ENCODE measurements at regions not wholly inside any gene's neighbourhood (a gene's known extent, or its start where the extent isn't known, plus 50 kb on each side); places are given as distances from the start of the nearest gene placed in this dataset.

DNA sequence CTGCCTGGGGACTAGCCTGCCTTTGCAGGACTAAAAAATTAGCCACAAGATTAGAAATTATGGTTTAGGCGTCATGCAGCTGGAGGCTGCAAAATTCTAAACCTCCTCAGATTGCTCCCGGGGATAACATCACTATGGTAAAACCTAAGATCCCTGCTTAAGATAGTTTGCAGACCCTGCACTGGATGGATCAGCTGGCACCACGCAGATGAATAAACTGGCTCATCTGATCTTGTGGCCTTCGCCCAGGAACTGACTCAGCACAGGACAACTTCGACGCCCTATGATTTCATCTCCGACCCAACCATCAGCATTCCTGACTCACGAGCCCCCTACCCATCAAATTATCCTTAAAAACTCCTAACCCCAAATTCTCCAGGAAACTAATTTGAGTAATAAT is 482.4 kb downstream of the SPRY1 start:
- DNase-seq (ENCODE audit: low read depth): no peak

DNA sequence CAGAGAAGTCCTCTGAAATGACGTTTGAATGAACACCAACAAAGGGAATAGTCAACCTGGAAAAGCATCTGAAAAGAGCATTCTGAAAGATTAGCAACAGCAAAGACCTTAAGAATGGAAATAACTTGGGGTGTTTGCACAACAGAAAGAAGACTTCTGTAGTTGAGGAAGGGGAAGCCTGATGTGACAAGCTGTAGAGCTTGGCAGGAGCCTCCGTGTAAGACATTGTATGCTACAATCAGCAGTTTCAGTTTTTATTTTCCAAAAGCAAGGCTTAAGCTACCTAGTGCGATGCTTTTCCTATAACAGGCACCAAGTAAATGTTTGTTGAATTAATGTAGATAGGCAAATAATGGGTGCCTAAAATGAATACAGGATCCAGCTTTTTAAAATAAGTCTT is 484.0 kb downstream of the SPRY1 start:
- no peak for DNase-seq (ENCODE audit: low read depth)

DNA sequence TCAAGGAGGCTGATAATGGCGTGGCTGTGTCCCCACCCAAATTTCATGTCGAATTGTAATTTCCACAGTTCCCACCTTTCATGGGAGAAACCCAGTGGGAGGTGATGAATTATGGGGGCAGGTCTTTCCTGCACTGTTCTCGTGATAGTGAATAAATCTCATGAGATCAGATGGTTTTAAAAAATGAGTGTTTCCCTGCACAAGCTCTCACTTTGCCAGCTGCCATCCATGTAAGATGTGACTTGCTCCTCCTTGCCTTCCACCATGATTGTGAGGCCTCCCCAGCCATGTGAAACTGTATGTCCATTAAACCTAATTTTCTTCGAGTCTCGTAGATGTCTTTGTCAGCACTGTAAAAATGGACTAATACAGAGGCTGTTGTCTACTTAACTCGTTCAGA is 488.3 kb downstream of the SPRY1 start:
- DNase-seq (ENCODE audit: low read depth): no peak

DNA sequence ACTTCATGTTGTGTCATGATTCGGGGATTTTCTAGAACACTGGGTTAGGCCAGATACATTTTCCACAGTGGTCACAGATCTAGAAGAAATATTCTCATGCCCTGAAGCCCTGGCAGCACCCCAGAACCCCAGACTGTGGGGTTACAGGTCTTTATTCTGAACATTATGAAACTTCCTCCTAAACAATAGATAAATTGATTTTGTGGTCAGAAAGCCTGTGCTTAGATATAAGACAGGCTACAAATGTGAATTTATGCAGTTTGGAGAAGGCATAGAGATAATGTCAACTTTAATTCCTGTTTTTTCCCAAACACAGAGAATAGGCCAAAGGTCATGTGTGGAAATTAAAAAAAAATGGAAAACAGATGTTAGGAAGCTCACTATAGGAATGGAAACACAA is 492.9 kb downstream of the SPRY1 start:
- DNase-seq (ENCODE audit: low read depth): no peak

DNA sequence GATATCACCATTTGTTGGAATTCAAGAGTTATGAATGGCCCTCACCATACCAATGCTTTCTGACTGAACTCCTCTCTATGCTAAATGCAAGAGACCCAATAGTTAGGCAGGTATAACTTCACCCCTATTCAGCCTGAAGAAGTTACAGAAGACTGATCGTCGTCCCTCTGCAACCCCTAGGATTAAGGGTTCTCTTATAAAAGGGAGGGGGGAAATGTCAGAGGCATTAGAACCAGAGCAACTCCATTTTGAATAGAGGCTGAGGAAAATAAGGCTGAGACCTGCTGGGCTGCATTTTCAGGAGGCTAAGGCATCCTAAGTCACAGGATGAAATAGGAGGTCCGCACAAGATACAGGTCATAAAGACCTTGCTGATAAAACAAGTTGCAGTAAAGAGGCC is 494.3 kb downstream of the SPRY1 start:
- DNase-seq (ENCODE audit: low read depth): no peak

DNA sequence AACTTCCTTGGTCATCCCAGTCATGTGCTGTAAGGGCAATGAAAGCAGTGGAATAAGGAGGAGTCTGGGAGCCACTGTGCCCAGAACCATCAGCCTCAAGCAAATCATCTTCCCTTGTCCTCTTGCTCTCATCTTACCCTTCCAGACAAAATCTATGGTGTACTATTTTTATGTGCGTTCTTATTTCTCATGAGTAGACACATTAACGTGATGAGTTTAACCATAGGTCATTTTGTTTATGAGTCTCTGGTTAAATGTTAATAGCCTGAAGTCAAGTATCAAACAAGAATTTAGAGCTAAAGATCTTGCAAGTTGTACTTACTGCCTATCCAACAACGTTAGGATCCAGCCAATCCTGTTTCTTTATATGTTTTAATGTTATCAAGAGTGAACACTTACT is 495.3 kb downstream of the SPRY1 start:
- no peak for DNase-seq (ENCODE audit: low read depth)

DNA sequence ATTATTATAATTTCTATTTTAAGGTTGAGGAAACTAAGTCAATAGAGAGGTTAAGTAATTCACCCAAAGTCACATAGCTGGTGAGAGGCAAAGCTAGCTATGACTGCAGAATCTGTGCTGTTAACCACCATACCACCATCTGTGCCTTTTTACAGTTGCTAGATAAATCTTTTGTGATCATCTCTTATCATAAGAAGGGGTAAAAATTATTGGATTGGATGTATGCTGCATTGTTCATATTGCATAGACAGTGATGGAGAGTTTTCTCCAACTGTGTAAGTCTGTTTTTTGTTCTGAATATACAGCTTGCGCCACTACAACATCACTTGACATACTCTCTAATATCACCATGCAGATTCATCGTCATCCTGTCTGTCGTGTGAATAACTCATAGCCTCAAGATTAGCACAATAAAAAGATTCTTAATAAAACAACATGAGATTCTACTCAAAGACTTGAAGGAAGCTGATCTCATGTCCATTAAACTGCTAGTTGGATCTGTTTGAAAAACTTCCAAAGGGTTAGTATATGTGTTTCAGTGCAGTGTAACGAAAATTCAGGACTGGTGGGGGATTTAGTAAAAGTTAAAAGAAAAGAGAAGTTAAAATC is 495.9 kb downstream of the SPRY1 start:
- no peak for DNase-seq (ENCODE audit: low read depth)

DNA sequence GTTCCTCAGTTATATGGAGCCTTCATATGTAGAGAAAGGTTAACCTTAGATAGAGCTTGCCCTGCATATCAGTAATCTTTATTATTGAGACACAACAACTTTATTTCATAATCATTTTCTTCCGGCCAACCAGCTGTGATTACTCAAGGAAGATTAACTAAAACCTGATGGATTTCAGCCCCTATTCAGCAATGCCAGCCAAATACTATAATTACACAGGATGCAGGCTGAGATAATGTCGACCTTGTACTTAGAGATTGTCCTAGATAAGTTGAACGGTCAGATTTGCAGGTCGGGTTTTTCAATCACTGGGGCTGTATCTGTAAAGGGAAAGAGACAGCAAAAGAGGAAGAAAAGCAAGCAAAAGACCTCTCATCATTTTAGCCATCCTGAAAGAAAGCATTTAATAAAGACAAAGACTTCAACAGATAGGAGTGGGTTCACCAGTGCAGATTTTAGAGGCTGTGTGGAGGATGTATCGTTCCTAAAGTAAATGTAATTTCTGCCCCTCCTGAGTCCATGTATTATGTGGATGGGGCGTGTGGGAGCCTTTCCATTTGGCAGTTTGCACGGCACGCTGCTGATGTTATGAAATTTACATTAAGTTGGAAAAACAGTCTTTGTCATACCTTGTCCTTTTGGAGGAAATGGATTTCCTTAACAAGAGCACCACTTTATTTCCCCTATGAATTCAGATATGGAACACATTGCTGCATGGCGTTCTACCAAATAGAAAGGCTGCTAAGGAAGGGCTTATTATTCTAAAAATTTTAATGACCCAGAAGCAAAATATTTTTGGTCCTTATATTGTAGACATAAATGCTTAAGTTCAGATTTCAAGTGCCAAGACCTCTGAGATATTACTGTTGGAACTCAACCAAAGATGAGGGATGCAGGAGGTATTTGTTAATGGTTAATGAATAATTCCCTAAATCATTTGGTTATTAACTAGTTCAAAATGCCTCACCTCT is 496.7 kb downstream of the SPRY1 start:
- no peak for DNase-seq (ENCODE audit: low read depth)

DNA sequence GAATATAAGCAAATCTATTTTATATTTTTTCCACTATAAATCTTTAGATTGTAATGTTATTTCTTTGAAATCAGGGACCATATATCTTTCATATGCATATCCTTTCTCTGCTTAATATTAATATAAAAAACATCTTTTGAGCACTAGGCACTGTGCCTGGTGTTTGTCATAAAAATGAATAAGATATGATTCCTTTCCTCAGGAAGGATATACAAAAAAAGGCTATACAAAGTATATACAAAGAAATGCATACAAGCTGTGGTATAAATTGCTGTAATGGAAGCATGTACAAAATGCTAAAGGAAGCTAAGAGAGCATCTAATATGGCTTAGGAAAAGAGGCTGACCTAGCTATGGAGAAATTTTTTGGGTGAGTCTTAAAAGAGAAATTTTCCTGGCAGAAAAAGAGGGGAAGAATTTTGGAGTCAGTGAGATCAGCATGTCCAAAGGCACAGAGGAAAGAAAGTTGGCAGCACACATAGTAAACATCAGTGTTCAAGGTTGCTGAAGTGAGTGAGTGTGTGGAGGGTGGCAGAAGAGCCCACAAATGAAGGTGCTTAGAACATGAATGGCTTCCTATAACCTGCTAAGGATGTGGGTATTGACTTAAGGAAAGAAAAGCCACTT is 500.0 kb downstream of the SPRY1 start:
- no peak for DNase-seq (ENCODE audit: low read depth)

DNA sequence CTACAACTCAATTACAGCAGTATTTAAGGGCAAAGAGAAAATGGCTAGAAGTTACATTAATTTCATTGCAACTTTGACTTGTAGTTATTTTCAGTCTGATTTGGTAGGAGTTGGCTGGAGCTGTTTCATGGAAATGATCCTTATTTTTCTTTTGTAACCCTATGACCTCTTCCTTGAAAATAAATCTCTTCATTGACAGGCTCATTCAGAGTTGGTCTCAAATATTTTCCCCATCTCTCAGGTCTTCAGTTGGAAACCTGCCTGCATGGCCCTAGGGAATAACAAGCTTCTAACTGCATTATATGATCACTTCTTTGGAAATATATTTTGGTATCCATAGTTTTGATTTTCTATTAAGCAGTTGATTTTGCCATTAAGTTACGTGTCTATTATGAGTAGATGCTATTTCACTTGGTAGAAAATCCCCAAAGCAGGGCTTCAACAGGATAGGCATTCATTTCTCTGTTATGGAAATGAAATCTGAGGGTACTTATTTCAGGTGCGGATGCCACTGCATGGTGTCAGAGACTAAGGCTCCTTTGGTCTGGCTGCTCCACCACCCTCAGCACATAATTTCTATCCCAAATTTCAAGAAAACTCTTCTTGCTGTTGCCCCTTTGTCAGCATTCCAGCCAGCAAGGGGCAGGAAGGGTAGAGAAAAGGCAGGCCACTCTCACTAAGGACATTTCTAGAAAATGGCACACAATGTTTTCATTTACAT is 502.5 kb downstream of the SPRY1 start:
- DNase-seq (ENCODE audit: low read depth): no peak

DNA sequence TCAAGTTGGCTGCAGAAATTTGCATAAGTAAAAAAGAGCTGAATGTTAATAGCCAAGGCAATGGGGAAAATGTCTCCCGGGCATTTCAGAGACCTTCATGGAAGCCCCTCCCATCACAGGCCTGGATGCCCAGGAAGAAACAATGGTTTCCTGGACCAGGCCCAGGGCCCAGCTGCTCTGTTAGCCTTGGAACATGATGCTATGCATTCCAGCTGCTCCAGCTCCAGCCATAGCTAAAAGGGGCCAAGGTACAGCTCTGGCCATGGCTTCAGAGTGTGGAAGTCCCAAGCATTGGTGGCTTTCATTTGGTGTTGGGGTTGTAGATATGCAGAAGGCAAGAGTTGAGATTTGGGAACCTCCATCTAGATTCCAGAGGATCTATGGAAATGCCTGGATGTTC is 508.3 kb downstream of the SPRY1 start:
- no peak for DNase-seq (ENCODE audit: low read depth)

DNA sequence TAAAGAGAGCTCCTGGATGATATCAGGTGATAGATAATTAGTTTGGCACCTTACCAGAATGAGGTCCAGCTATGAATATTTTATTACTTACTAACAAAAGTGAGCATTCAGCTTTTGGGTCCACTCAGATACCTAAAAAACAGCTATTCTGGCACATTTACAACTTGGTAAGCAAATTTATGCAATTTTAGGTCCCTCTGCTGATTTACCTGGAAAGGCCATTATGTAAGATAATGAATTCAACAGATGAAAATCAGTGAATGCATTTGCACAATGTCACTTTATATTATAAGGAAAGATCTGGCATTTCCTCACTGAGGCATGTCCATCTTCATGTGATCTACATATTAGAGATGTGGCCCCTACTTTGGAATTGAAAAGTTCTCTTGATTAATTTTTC is 517.0 kb downstream of the SPRY1 start:
- no peak for DNase-seq (ENCODE audit: low read depth)

DNA sequence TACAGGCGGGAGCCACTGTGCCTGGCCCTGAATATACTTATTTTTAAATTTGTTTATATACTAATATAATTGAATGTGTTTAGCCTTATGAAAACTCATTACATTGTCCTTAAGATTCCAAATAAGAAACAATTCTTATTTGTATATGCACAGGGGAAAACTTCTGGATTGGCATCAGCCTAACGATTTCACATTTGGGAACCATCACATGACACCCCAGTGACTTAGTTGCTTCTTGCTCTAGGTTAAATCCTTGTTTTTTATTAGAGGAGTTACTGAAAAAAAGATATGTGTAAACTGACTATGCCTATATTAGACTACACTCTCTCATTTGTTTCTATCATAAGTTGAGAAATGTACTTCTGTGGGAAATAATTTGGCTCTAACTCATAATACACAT is 520.2 kb downstream of the SPRY1 start:
- DNase-seq (ENCODE audit: low read depth): no peak

DNA sequence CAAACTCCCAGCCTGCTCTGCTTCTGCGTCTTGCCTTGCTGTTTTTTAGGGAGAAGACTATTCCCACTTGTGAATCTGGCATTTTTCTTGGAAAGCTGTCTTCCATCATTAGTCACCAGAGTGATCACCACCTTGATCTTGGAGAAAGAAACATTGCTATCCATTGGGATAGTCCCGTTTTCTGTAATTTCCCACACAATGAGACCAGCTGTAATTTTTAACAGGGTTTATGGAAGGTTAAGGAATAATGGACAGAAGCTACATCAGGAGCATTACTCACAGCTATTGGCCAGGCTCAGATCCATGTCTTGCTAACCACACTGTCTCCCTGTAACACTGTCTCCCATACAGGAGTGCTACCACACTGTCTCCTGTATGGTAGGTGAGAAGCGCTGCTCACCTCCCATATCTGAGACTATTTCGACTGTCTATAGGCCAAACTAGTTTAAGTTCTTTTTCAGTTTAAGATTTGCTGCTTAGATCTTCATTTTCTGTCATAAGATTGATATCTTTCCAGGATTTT is 523.0 kb downstream of the SPRY1 start:
- no peak for DNase-seq (ENCODE audit: low read depth)

DNA sequence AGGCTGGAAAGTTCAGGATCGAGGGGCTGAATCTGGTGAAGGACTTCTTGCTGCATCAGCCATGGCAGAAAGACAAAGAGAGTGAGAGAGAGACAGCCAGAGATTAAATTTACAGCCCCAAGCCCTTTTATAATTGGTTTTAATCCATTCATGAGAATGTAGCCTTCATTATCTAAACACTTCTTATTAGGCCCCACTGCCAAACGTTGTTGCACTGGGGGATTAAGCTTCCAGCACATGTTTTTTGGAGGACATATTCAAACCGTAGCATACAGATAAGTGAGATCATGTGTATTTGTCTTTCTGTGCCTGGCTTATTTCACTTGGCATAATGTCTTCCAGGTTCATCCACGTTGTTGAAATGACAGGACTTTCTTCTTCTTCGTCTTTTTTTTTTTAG is 524.7 kb downstream of the SPRY1 start:
- no peak for DNase-seq (ENCODE audit: low read depth)

DNA sequence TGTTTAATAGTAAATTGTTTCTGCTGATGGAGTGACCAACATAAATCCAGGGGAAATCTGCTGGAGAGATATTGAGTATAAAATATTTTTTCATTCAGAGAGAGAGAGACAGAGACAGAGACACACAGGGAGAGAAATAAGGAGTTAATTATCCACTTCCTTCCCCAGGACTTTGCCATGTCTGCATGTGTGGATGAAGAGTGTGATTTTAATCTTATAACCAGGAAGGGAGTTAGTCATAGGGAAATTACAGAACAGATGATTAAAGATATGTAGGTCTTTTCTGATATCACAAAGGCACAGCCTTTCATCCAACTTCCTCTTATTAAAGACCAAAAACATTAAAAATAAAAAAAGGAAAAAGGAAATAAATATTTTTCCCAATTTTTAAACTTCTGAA is 526.3 kb downstream of the SPRY1 start:
- no peak for DNase-seq (ENCODE audit: low read depth)

DNA sequence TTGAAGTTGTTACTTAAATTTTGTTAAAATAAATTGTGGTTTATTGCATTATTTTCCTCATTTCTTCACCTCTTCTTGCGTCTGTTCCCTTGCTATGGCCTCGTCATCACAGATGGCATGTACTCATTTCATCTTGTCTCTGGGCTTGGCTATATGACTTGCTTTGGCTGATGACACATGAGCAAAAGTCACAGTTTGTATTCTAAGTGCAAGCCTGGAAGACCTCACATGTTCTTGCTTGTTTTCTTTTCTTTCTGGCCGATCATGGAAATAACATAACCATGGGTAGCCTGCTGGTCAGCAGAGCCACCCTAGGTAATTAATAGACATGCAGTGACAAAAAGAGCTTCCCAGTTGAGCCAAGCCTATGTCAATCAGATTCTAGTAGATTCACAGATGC is 527.9 kb downstream of the SPRY1 start:
- no peak for DNase-seq (ENCODE audit: low read depth)

DNA sequence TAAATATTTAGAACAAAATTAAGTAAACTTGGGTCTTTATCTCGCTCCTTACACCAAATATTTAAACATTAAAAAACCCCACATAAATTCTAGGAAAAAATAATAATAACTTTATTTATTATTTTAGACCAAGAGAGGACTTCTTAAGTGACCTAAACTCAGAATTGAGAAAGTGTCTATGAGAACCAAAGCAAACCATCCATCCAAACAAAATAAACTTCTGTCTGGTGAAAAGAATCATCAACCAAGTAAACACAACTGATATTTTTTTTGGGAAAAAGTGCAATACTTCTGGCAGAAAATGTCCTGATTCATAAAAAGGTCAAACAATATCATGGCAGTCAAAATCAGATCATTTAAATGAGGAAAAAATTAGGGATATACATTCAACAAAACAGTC is 533.0 kb downstream of the SPRY1 start:
- no peak for DNase-seq (ENCODE audit: low read depth)

DNA sequence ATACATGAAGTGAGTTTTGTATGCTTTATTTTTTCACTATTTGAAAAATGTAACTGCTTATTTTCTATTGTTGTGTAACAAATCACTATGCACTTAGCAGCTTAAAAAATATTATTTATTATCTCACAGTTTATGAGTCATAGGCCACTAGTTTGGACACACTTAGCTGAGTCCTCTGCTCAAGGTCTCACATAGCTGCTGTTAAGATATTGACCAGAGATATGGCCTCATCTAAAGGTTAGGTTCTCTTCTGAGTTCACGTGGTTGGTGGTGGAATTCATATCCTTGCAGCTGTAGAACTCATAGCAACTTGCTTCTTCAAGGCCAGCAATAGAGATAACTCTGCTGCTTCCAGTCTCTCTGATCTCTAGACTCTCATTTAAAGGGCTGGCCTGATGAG is 534.4 kb downstream of the SPRY1 start:
- no peak for DNase-seq (ENCODE audit: low read depth)

DNA sequence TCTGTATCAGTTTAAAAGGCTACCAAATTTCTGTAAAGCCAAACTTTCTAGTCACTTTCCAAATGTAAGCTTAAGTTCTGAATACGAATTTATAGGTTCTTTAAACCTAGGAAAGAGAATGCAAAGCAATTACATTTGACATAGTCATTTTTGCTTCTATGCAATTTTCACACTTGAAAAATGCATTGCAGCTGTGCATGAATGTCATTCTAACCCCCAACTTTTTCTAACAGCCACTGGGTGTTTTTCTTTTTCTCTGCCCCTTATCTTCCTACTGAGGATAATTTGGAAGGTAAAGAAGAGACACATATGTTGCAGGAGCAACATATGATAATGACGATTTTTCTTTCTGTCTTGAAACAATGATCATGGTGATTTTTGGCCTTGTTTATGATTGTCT is 537.5 kb downstream of the SPRY1 start:
- no peak for DNase-seq (ENCODE audit: low read depth)

DNA sequence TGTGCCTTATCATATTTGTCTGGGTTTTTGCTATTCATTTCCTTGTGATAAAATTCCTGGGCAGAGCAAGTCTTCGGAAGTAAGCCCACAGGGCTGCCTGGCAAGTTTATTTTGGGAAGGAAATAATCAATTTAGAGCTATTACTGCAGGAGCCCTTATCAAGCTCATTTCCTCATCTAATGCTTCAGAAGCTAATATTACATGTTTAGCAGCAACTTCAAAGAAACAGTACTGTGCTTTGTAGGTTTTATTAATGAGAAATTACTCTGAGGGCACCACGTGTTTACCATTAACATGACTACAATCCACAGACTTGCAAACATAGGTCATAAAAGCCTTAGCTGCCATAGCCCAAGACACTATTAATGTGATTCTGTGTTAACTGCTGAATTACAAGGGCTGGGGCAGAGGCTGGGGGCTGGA is 540.0 kb downstream of the SPRY1 start:
- DNase-seq (ENCODE audit: low read depth): no peak

DNA sequence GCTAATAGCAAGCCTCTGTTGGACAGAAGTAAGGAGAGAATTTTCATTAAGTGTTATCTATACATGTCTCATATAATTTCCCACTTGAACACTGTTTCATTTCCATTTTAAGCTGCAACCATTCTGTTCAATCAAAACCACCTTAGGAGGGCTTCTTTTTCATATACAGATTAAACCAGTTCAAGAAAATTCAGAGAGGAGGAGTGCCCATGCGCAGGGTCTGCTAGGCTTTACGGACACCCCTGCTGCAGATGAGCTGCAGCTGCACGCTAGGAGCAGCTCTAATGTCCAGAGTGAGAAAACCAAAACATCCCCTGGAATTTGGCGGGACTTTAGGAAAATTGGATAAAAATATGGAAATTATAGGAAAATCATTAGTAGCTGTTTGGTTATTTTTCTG is 541.0 kb downstream of the SPRY1 start:
- DNase-seq (ENCODE audit: low read depth): no peak
